NCI-H460 (cell line): ENCODE measurements at regions not wholly inside any gene's neighbourhood (a gene's known extent, or its start where the extent isn't known, plus 50 kb on each side); places are given as distances from the start of the nearest gene placed in this dataset.

Experiments used
- DNase-seq: peaks from one replicate; pipeline ENCODE4 v3.0.0-alpha.2; 2016; ENCODE audit warnings: low read depth; ENCODE audit errors: extremely low read depth

DNA sequence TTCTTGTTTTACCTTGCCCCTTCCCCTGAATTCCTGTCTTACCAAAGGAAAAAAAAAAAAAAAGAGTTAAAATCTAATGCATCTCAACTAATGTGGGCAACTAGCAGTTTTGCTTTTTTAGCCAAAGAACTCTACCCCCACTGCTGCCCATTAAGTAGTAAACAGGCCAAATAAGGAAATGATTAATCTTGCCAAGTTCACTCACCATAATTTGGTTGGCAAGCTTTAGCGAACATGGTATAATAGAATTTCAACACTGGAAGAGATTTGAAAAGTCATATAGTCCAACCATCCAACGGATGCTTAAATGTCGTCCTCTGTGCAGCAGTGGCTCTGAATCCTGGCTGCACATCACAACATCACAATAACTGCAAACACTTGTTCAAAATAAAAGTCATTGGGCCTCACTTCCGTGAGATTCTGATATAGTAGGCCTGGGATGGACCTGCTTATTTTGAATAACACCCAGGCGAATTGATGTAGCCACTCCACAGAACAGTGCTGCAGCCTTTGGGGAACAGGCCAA is 142.0 kb upstream of the UBE2E1 start:
- DNase-seq: no peak

DNA sequence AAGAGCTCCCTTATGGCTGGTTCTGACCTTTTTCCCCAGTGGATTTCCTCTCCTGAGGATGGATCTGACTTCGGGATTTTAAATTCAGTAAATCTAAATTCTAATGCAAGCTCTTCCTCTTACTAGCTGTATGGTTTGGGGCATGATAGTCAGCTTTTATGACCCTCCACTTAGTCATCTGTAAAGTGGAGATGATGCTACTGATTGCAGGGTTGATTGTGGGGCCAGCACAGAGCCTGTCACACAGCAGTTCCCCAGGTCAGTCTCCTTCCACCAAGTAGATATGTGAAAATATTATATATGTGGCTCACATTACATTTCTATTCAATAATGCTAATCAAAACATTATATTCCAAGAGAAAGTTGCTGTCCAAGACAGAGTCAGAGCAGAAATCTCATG is 141.3 kb upstream of the UBE2E1 start:
- no peak for DNase-seq

DNA sequence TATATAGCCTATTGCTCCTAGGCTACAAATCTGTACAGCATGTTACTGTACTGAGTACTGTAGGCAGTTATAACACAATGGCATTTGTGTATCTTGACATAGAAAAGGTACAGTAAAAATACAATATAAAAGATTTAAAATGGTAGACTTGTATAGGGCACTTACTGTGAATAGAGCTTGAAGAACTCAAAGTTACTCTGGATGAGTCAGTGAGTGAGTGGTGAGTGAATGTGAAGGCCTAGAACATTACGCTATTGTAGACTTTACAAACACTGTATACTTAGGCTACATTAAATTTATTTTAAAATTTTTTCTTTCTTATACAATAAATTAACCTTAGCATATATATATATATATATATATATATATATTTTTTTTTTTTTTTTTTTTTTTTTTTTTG is 140.0 kb upstream of the UBE2E1 start:
- DNase-seq: no peak

DNA sequence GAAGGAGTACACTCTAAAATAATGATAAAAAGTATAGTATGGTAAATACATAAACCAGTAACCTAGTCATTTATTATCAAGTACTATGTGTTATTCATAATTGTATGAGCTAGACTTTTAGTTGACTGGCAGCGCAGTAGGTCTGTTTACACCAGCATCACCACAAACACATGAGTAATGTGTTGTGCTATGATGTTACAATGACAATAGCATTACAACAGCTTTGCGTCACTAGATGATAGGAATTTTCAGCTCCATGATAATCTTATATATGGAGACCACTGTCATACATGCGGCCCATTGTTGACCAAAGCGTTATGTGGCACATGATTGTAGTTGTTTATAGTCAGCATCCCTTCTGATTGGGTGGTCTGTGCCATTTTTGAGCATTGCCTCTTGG is 138.9 kb upstream of the UBE2E1 start:
- no peak for DNase-seq

DNA sequence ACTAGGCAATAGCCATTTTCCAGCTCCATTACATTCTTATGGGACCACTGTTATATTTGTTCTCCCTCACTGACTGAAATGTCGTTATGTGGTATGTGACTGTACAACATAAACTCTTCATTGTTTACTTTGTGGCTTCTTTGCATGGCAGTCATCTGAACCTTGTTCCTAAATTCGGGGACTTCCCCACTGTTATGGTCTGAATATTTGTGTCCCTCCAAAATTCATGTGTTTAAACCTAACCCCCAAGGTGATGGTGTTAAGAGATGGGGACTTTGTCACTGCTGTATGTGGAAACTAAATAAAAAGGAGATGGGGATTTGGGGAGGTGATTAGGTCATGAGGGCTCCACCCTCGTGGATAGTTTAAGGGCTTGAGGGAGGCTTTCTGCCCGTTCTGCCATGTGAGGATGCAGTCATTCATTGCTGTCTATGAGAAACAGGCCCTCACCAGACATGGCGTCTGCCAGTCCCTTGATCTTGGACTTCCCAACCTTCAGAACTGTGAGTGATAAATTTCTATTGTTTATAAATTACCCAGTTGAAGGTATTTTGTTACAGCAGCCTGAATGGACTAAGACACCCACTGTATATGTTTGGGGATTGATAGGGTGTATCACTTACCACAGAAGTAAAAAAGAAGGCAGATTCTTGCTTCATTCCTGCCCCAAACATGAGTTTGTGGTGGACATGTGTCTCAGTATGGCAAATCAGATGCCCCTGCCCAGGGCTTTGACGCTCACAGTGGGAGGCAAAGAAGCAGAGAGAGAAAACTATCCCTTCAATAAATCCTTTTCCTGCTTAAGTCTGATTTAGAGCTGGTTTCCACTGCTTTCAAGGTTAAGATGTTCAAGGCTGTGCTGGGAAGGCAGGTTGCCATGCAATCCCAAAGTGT is 138.0 kb upstream of the UBE2E1 start:
- DNase-seq: no peak

DNA sequence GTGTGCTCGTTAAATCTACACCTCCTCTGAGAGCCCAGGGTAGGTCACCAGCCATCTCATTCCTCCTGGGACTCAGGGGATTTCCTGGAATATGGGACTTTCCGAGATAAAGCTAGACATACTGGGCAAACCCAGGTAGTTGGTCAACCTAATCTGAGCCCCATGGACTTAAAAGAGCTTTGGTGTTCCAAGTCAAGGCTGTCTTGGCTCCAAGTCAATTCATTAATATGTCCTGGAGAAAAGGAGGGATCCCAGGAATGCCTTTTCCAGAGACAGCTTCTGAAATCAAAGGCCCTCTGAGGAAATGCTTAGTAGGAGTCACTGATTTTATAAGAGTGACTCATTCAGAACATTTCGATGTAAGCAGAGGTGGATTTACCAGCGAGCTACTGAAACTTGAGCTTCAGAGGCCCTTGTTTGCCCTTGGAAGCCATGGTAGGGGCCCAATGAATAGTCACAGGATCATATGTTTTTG is 137.3 kb upstream of the UBE2E1 start:
- DNase-seq: peak; percentile 23

DNA sequence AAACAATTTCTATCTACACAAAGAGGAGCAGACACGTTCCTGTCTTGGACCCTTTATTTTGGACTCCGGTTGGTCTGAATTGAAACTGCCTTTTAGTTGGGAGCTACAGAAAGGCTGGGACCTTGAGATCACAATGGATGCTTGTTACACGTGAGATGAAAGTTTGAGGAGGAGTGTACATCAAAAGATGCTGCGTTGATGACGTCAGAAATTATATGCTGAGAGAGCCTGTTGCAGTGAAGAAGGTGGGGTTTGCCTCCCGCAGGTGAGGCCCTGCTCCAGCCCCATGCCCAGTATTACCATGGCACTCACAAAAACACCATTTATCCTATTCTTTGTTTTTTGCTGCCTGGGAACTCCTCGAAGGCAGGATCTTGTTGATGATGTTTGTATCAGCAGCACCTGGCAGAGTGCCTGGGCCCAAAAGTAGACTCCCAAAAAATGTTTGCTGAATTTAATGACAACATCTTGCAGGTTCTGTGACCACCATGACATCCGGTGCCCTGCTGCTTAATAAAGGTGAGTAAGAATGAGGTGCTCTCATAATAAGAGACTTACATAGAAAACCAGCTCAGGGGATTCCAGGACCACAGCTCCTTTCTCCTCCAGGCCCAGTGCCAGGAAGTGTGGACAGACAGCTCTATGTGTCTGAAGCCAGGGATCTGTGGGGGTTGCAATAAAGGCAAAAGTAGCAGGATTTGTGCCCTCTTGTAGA is 136.1 kb upstream of the UBE2E1 start:
- DNase-seq: no peak

DNA sequence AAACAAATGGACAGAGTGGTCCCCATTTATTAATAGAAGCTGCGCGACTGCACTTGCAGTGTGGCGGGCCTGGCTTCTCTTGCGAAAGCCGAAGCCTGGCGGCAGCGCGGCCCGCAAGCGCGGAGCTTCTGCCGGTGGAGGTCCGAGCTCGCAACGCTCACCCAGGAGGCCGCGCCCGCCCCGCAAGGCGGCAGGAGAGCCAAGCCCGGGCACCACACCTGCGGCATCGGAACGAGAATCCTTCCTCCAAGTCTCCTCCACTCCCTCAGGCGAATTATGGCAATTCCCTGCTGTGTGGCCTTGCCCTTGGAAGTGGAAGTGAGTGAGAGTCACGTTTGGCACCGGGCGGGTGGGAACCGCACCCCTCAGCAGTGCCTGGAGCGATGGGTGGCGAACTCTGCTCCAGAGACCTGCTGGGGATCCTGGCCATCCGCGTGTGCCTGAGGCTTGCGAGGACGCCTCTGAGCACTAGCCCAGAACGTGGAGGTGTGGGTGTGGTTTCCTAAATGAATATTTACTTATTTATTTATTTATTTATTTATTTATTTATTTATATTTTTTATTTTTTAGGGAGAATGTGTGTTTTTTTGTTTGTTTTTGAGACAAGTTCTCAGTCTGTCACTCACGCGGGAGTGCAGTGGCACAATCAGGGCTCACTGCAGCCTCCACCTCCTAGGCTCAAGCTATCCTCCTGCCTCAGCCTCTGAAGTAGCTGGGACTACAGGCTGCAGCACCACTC is 133.7 kb upstream of the UBE2E1 start:
- DNase-seq: no peak

DNA sequence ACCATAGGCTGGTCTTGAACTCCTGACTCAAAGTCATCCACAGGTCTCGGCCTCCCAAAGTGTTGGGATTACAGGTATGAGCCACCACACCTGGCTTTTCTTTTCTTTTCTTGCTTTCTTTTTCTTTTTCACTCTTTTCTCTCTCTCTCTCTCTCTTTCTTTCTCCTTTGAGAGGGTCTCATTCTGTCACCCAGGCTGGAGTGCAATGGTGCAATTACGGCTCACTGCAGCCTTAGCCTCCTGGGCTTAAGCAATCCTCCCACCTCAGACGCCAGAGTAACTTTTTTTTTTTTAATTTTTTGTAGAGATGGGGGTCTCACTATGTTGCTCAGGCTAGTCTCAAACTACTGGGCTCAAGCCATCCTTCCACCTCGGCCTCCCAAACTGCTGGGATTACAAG is 133.1 kb upstream of the UBE2E1 start:
- DNase-seq: no peak

DNA sequence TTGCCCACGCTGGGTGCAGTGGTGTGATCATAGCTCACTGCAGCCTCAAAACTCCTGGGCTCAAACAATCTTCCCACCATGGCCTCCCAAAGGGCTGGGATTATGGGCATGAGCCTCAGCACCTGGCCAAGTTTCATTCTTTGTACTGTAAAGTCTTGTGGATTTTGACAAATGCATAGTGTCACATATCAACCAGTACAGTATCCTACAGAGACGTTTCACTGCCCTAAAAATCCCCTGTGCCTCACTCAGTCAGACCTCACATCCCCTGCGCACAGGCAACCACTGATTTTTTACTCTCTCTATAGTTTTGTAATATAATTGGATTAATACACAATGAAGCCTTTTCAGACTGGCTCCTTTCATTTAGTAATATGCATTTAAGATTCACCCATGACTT is 130.7 kb upstream of the UBE2E1 start:
- DNase-seq: no peak

DNA sequence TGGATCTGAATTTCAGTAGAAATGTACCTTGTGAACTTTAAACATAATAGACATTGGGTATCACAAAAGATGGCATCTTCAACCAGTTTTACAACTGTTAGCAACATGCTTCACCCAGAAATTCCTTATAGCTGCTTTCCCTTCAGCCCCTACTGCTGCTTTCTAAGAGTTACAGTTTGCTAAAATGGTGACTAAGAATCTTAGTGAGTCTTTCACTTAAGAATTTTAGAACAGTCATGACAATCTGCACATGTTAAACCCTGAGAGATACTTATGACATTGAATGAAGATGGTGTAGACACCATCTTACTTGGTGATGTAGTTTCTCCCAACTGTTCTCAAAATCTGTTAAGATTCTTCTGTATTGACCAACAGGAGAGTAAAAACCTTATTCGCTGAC is 129.7 kb upstream of the UBE2E1 start:
- no peak for DNase-seq

DNA sequence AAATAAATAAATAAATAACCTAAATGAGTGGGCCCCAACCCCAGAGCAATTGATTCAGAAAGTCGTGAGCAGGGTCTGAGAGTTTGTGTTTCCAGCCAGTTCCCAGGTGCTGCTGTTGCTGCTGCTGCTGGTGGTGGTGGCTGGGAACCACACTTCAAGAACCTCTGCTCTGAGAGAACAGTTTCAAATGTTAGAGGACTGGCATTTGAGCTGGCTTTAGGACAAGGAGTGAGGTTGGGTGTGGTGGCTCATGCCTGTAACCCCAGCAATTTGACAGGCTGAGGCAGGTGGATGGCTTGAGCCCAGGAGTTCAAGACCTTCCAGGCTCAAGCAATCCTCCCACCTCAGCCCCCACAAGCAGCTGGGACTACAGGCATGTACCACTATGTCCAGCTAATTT is 123.1 kb upstream of the UBE2E1 start:
- DNase-seq: no peak

DNA sequence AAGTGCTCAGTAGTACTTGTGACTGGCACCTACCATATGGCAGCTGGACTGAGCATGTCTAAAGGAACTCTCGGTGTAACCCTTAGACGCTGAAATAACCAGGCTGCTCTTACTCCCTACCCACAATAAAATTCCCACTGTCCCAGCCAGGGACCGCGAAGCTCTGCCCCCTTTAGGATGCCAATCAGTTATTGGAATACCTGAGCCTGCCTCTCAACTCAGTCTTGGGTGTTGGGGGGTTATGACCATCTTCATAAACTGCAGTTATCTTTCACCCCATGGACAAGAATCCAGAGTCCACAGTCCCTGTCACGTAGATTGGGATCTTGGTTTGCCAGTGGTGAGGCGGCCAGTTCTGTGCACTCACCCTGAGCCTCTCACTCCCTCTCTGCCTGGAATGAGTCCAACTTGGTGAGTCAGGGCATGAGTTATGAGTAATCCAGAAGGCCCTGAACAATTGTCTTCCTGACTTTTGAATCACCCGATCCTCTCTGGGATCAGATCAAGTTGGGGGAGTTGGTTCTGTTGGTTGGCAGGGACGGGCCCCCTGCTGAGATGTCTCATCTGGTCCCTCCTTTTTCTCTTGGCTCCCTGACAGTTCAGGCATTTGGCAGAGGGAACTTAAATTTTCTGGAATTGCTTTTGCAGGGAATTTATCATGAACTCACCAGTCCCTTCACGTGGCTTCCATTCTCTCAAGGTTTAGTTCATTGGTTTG is 120.1 kb upstream of the UBE2E1 start:
- DNase-seq: peak; percentile 94

DNA sequence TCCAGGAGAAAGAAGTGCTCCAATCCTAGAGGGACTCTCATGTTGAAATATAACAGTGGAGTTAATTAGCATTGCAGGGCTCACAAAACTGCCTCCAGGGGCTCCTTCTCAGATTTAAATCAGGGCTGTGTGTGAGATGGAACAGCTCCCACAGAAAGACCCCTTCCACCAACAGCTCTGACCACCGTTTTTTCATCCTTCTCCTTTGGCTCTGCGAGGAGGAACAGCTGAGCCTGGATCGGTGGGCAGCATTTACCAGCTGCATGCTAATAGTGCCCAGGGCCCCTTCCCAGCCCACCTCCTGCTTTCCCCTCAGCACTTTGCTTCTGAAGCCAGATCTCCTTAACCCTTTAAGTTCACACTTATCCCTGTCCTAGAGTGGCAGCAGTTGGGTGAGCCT is 119.2 kb upstream of the UBE2E1 start:
- DNase-seq: no peak

DNA sequence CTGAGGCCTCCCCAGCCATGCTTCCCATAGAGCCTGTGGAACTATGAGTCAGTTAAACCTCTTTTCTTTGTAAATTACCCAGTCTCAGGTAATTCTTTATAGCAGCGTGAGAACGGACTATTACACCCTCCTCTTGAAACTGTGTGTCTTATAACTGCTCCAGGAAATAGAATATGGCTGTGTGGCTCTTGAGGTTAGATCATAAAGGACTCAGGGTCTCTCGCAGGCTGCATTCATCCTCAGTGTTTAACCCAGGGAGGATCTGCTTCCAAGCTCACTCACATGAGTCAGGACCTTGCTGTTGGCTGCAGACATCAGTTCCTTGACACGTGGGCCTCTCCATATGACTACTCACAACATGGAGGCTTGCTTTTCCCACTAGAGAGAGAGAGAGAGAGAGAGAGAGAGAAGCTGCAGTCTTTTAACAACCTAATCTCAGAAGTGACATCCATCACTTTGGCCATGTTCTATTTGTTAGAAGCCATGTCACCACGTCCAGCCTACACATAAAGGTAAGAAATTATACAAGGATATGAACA is 114.3 kb upstream of the UBE2E1 start:
- no peak for DNase-seq

DNA sequence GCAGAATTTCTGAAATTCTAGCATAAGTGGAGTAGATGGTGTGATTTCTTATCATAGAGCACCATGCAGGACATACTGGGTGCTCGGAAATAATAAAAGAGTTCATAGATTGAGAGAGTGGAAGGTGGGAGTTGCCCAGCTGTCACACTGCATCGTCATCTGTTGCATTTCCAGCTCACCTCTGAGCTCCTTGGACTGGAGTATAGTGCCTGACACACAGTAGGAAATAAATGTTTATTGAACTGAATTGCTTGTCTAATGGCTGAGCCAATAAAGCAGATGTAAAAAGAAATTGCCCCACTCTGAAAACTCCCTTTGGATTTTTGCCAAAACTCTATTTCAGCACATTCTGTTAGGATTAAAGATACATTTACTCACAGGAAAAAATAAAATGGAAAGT is 108.9 kb upstream of the UBE2E1 start:
- DNase-seq: no peak

DNA sequence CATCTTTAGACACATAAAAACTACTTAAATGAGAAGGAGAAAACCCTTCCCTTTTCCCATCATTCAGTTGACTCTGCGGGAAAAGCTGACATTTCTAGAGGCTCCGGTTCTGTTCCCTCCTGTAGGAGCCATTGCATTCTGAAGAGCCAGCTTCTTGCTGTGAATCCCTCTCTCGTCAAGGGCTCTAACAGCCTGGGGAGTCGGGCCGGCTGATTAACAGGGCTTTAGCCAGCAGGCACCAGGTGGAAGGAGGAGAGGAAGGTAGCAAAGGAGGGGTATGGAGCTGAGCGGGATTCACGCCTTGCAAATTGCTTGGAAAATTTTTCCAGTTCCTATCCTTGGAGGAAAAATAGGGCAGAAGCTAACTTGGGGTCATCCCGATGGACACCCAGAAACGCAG is 108.3 kb upstream of the UBE2E1 start:
- no peak for DNase-seq

DNA sequence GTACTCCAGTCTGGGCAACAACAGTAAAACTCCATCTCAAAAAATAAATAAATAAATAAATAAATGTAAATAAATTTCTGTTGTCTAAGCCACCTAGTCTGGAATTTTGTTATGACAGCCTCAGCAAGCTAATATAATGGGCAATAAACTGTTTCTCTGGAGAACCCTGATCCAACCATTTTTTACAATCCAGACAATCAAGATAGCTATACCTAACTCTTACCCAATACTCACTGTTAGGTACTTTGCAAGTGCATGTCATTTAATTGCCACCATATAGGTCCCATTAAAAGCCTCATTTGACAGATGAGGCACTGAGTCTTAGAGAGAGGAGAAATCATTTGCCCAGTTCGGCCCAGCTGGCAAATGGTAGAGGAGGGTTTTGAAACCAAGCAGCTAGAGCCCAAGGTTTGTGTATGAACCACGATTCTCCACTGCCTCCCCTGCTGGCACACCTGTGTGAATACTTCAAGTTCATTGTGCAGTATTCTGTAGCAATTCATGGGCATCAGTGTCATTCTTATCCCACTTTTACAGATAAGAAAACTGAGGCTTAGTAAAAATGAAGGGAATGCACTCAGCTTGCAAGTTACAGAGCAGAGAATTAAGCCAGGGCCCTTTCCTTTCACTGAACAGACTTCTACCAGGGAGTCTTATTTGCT is 107.0 kb upstream of the UBE2E1 start:
- no peak for DNase-seq

DNA sequence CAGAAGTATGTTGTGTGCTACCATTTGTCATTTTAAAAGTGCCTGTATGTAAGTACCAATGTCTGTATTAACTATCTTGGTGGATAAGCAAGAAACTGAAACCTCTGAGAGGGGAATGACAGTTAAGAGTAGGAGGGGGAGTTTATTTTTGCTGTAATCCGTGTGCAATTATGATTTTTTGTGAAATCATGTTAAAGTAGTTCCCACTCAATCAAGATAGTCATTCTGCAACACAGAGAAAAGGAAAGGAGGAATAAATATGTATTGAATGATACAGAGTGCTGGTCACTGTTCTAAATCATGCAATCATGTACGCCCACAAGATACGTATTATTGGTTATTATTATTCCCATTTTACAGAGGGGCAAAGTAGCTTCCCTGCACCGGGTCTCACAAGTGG is 105.1 kb upstream of the UBE2E1 start:
- no peak for DNase-seq
